PFSK-1 (cell line): ENCODE measurements at regions not wholly inside any gene's neighbourhood (a gene's known extent, or its start where the extent isn't known, plus 50 kb on each side); places are given as distances from the start of the nearest gene placed in this dataset.

Experiments used
- FOXP2 ChIP-seq: optimal IDR thresholded peaks from 2 replicates; pipeline ENCODE3; 2011; ENCODE audit warnings: borderline replicate concordance, control low read depth, inconsistent platforms; ENCODE audit not compliant: insufficient read depth; ENCODE audit errors: extremely low read length, extremely low read depth
- POLR2AphosphoS5 ChIP-seq: IDR thresholded peaks from 2 replicates; pipeline ENCODE4 v1.6.1; 2012; ENCODE audit warnings: low read depth, mild to moderate bottlenecking, control low read depth, low read length, moderate library complexity
- SIN3A ChIP-seq: IDR thresholded peaks from 2 replicates; pipeline ENCODE4 v1.6.1; 2012; ENCODE audit warnings: mild to moderate bottlenecking, low read length, moderate library complexity, borderline replicate concordance; ENCODE audit not compliant: insufficient read depth
- TAF1 ChIP-seq: IDR thresholded peaks from 2 replicates; pipeline ENCODE4 v1.6.1; 2012; ENCODE audit warnings: low read length, control low read depth, borderline replicate concordance; ENCODE audit not compliant: insufficient read depth
- TF ChIP-seq, protein P1 (sequence below), 2 experiments: IDR thresholded peaks; 2 replicates each; pipeline versions ENCODE4 v1.6.1 to v1.8.0; 2011 to 2012; ENCODE audit warnings: low read depth in 2 of 2, low read length in 2 of 2, control low read depth in 1 of 2, inconsistent platforms in 1 of 2, mild to moderate bottlenecking in 1 of 2, moderate library complexity in 1 of 2; ENCODE audit not compliant: insufficient read depth in 1 of 2

DNA sequence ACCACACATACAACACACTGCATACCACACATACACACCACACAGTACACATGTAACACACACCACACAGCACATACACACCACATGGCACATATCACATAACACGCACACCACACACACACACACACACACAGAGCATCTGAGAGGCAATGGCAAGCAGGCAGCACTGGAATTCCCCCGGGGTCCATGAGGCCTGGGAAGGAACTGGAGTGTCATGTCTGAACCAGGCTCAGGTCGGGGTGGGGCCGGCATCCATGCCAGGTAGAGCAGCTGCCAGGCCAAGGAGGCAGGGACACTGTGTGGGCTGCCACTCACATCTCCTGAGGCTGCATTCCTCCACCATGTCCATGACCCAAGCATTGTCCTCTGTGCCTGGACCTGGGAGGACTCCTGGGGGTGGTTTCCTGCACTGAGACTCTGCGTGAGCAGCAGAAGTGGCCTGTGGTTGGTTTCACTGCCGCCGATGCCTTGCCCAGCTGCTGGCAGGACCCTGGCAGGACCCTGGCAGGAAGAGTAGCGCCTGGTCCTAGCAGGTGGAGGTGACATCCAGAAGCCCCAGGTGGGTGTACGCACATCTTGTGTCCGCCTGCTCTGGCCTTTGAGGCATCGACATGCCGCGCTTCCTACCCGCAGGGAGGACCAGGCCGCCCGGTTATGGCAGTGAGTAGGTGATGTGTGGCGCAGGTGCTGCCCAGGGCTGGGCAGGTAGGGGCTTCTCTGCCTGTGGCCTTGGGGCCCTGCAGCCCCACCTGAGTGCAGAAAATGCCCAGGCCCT, 1280.4 kb downstream of the TBC1D22A start:
- TF ChIP-seq FOXP2, result no peak

- TF ChIP-seq, protein P1, sequence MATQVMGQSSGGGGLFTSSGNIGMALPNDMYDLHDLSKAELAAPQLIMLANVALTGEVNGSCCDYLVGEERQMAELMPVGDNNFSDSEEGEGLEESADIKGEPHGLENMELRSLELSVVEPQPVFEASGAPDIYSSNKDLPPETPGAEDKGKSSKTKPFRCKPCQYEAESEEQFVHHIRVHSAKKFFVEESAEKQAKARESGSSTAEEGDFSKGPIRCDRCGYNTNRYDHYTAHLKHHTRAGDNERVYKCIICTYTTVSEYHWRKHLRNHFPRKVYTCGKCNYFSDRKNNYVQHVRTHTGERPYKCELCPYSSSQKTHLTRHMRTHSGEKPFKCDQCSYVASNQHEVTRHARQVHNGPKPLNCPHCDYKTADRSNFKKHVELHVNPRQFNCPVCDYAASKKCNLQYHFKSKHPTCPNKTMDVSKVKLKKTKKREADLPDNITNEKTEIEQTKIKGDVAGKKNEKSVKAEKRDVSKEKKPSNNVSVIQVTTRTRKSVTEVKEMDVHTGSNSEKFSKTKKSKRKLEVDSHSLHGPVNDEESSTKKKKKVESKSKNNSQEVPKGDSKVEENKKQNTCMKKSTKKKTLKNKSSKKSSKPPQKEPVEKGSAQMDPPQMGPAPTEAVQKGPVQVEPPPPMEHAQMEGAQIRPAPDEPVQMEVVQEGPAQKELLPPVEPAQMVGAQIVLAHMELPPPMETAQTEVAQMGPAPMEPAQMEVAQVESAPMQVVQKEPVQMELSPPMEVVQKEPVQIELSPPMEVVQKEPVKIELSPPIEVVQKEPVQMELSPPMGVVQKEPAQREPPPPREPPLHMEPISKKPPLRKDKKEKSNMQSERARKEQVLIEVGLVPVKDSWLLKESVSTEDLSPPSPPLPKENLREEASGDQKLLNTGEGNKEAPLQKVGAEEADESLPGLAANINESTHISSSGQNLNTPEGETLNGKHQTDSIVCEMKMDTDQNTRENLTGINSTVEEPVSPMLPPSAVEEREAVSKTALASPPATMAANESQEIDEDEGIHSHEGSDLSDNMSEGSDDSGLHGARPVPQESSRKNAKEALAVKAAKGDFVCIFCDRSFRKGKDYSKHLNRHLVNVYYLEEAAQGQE (IDR thresholded peaks at IDR 0.05; ENCODE audit: insufficient read depth in 1 of 2, low read depth in 2 of 2, low read length in 2 of 2), result no peak
- TF ChIP-seq POLR2AphosphoS5 (no peak), FOXP2 (no peak), TAF1 (no peak), SIN3A (no peak)
These were observed 1276.9 kb downstream of the TBC1D22A start for GRCh38 chr22:48039326-48039725.

DNA sequence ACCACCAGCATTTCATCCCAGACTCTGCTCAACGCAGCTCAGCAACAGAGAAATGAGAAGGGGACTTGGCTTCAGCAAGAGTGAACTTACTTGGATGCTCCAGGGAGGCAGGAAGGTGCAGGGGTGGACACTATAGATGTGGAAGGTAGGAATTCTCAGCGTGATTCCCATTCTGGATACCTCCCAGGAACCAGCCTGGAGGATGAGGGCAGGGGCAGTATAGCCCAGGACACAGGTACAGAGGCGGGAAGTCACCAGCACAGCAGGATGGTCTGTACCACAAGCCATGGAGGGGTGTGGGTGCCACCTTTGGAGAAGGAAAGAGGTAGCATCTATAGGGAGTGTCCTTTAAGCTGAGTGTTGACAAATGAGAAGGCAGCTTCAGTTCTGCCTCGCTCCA, 1275.2 kb downstream of the TBC1D22A start:
- TF ChIP-seq, protein P1 (IDR thresholded peaks at IDR 0.05; ENCODE audit: insufficient read depth in 1 of 2, low read depth in 2 of 2, low read length in 2 of 2), result no peak
- TF ChIP-seq FOXP2 (no peak), TAF1 (no peak), SIN3A (no peak), POLR2AphosphoS5 (no peak)

DNA sequence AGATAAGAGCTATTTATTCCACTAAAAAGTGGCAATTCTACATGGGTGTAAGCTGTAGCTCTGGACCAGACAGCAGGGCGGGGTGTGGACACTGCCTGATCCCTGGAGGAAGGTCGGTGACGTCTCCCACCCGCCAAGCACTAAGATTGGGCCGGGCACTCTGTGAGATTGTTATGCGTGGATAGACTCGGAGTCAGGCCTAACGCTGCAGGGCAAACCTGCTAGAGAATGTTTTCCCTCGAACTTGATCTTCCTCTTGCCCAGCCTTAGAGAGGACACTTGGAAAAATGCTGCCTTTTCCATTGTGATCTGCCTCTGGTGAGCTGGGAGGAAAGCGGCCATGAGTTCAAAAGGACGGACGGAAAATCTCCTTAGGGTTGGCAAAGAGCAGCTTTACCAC, 1273.4 kb downstream of the TBC1D22A start:
- TF ChIP-seq POLR2AphosphoS5 (no peak), SIN3A (no peak), TAF1 (no peak), FOXP2 (no peak)
- TF ChIP-seq, protein P1 (IDR thresholded peaks at IDR 0.05; ENCODE audit: insufficient read depth in 1 of 2, low read depth in 2 of 2, low read length in 2 of 2), result no peak

DNA sequence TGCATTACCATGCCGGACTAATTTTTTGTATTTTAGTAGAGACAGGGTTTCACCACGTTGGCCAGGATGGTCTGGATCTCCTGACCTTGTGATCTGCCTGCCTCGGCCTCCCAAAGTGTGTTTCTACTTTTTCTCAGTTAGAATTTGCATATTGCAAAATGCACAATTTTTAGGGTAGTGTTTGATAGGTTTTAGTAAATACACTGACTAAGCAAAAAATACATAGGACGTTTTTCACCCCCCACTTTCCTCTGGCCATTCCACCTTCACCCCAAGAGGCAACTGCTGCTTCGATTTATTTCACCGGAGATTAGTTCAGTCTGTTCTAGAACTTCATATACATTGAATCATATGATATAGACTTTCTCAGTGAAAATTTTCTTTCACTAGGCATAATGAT, 1269.1 kb downstream of the TBC1D22A start:
- TF ChIP-seq SIN3A, result no peak
- TF ChIP-seq TAF1, result no peak
- TF ChIP-seq FOXP2, result no peak
- TF ChIP-seq POLR2AphosphoS5, result no peak
- TF ChIP-seq, protein P1 (IDR thresholded peaks at IDR 0.05; ENCODE audit: insufficient read depth in 1 of 2, low read depth in 2 of 2, low read length in 2 of 2), result no peak
